Cardiac septum (tissue), 1 donor: ENCODE measurements at regions not wholly inside any gene's neighbourhood (a gene's known extent, or its start where the extent isn't known, plus 50 kb on each side); places are given as distances from the start of the nearest gene placed in this dataset.

Source experiments
- DNase-seq: peaks from one replicate; pipeline ENCODE4 v3.0.0-alpha.2; 2020; ENCODE audit warnings: low spot score
- intact Hi-C: fragments of 100-400 bp; cut with DNase I; formaldehyde crosslinking; loops from one replicate; pipeline ENCODE4 v1.14.0; 2022
- donor health status: DM: no; HTN: no; CAD: no.

DNA sequence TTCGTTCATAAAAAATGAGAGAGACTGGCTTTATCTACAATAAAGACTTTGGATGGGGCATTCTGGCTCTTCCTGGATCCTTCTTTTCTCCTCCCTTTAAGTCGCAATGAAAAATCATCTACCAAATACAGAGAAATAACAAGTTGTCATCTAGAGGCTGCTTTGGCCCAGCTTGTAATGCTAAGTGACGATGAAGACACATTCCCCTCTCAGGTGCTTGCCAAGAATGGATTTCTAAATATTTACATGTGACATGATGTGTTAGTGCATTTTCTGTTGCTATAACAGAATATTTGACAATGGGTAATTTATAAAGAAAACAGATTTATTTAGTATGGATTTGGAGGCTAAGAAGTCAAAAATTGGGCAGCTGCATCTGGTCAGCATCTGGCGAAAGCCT is 308.6 kb upstream of the NPVF start:
- DNase-seq = no peak
- intact Hi-C loops = loop anchor here (10.0 kb wide), 1 partner anchor 62 kb away; no protein-coding TSS in a partner anchor

GRCh38 chr7:25537662-25538375 is 309.5 kb upstream of the NPVF start:
- intact Hi-C loops = loop anchor here (10.0 kb wide), 1 partner anchor 63 kb away; no protein-coding TSS in a partner anchor

GRCh38 chr7:25541094-25541821 is 313.0 kb upstream of the NPVF start:
- DNase-seq = no peak
- intact Hi-C loops = no loop called here

More at GRCh38 chr7:25537662-25538375, 309.5 kb upstream of the NPVF start:
- no peak for DNase-seq

GRCh38 chr7:25541877-25542276 is 313.6 kb upstream of the NPVF start:
- intact Hi-C loops = no loop called here
- no peak for DNase-seq

DNA sequence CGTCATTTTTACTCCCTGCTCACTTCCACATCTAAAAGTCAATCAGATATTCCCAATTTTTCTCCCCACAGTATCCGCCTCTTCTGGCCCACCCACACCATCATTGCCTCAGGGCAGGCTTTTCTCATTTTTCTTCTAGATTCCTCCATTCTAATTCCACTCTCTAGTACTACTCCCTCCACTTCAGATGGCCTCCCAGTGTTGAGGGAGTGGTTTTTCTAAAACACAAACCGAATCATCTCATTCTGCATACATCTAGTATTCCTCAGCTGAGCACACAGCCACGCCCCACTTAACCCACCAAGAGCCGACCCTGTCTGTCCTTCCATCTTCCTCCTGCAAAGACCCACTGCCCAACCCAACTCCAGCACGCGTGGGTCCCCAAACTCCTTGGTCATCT is 314.9 kb upstream of the NPVF start:
- intact Hi-C loops = no loop called here
- DNase-seq = no peak

DNA sequence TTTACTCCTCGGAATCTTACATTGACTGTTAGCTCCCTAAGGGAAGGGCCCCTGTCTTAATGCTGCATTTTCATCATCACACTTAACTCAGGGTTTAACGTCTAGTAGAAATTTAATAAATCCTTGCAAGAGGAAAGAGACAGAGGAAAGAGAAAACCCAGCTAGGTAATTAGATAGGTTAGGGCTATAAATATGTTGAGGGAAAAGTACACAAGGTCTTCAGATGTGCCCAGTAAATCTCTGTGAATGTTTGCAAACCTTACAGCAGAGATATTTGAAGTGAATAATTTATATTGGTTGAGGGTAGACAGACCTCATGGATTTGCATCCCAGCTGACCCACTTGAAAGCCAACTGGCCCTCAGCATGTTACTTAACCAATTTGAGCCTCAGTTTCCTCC is 315.5 kb upstream of the NPVF start:
- DNase-seq = no peak
- intact Hi-C loops = no loop called here

DNA sequence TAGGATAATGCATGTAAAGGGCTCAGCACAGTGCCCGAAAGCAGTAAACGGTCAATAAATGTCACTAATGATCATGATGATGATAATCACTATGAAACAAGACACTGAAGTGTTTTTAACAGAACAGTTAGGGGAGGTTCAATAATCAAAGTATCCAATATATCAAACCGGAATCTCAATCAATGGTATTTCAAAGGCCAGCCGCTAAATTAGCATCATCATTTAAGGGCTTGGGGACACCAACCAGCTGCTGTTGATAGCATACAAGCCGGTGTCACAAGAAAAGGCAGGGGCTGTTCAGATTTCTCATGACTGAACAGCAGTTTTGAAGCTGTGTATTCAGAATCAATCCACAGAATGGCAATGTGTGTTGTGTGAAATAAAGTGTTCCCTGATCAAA is 316.0 kb upstream of the NPVF start:
- intact Hi-C loops = no loop called here
- no peak for DNase-seq

DNA sequence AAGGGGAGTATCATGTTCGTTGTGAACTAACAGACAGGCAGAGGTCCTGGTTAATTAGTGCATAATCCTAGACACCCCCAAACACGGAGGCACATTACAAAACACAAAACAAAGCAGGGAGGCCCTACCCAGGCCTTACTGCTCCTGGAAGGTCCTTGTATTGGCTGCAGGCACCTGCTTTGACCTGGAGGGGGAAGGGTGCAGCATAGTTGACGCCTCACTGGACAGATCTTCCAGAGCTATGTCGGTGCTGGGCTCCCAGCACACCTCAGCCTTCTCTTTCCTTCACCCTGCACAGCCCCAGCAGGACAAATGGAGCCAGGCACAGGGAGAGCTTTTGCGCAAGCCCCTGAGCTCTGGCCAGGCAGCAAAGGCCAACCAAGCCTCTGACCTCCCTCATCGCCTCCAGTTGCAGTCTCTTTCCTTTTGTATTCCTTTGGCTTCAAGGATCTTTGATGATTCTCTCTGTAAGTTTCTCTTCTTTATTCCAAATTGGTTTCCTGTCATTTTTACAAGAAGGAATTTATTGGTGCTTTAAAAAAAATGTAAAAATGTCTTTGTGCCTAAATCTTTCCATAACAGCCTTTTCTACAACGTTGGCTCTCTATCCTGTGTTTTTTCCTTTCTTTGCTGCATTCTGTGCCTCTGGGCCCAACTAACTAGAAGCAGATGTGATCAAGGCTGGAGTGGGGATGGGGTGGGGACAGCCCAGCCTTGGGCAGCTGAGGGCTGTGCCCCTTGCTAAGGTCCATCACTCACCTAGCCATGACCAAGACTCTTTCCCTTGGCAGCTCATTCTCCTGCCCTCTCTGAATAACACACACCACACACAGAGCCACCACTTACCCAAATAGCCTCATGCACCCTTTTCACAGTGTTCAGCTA is 317.1 kb upstream of the NPVF start:
- intact Hi-C loops = no loop called here
- DNase-seq = no peak

- no peak for DNase-seq
- intact Hi-C loops = no loop called here
These were observed 318.0 kb upstream of the NPVF start for GRCh38 chr7:25546306-25546705.

DNA sequence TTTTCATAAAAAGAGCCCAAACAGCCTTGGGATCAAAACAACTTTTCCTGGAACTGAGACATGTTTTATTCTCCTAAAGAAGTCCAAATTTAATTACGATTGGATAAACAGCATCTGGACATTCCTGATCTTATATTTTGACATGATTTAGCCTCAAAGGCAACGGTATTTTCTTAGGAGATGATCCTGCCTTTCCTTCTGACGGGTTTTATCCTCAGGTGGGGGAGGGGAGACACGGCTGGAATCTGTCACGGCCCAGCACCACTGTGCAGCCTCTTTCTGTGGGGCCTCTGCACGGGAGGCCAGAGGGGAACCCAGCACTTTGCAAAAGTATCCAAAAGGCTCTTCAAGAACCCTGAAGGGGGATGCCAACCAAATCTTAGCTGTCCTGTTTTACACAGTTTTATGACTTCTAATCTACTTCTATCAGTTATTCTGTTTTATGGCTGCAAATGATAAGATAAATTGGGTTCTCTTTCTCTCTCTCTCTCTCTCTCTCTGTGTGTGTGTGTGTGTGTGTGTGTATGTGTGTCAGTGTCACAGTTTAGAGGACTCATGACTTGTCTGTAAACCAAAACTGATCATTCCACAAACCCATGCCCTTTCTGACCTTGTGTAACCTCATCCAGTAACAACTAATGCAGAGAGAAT is 321.1 kb upstream of the NPVF start:
- DNase-seq = no peak
- intact Hi-C loops = no loop called here

DNA sequence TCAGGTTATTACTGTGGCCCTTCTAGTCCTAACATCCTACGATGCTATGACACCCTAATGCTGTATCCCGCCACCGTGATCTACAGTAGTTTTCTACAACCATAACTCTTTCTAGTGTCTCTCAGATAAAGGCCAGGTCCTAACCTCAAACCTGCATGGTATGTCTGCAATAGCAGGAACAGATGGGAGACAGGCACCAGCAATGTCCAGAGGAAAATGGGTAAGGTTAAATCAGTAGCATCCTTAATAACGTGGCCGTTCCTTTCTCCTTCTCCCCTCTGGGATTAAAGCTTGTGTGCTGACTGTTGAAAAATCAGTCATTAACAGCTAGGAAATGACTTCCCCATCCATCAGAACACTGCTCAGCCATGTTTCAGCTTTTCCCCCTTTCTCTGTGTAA is 321.9 kb upstream of the NPVF start:
- no peak for DNase-seq
- intact Hi-C loops = no loop called here

DNA sequence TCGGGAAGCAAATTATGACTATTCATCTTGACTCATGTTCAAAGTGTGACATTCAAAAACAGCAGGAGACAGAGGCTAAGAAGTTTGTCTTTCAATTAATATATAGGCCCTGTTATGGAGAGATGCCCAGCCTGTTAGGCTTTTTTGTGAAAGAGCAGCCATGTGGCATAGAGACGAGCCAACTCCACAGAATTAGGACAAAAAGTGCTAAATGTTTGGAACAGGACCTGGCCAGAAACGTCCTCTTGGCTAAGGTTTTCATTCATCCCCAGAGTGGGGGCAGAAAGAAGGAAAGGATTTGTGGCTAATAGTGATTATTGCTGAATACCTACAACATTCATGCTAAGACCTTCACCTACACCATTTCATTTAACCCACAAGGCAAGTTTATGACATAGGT is 324.7 kb upstream of the NPVF start:
- intact Hi-C loops = no loop called here

GRCh38 chr7:25553580-25554291 is 325.4 kb upstream of the NPVF start:
- intact Hi-C loops = no loop called here
- DNase-seq = no peak

More for the DNA sequence above, 324.7 kb upstream of the NPVF start:
- DNase-seq = no peak

DNA sequence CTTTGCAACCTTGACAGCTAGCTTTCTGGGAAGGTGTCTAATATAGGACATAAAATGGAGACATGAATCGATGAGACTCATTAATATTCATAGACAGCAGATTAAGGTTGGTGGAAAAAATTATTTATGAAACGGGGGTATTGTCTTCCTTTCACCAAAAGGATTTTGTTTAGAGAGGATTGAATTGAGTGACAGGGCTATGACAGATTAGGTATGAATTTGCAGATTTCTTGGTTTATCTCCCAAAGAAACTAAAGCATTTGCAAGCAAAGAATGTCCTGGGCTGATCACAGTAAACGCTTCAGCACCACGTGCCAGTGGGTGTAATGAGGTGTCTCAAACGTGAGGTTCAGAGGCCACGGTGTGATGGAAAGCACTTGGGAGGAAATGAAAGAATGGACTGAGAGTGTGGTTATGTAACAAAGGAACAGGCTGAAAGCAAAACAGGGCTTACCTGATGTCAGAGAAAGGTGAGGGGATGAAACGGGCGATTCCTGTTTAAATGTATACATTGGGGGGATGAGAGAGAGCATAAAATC is 329.2 kb upstream of the NPVF start:
- DNase-seq = no peak
- intact Hi-C loops = no loop called here

- intact Hi-C loops = no loop called here
- no peak for DNase-seq
These were observed 329.6 kb upstream of the NPVF start for GRCh38 chr7:25557930-25558329.

- intact Hi-C loops = no loop called here
- no peak for DNase-seq
These were observed 330.3 kb upstream of the NPVF start for GRCh38 chr7:25558605-25559004.

- intact Hi-C loops = loop anchor here (10.0 kb wide), 1 partner anchor 105 kb away; no protein-coding TSS in a partner anchor
- DNase-seq = no peak
These were observed 331.5 kb upstream of the NPVF start for GRCh38 chr7:25559581-25560367.

- no peak for DNase-seq
- intact Hi-C loops = loop anchor here (10.0 kb wide), 1 partner anchor 108 kb away; no protein-coding TSS in a partner anchor
These were observed 334.4 kb upstream of the NPVF start for GRCh38 chr7:25562673-25563182.
